ENCODE measurements at regions not wholly inside any gene's neighbourhood (a gene's known extent, or its start where the extent isn't known, plus 50 kb on each side); places are given as distances from the start of the nearest gene placed in this dataset.

GRCh38 chr6:133623065-133623464 lies 265.8 kb upstream of the TCF21 start:
- H3K27ac ChIP-seq (ENCODE audit: insufficient read depth, low read depth, low read length): no peak overlapping the region
- dilution Hi-C loops (cut with MboI; ENCODE audit: extremely low pct_ligation_motif_present, low sequenced_read_pairs): no loop called here
- no peak for FAIRE-seq

More at GRCh38 chr6:133623065-133623464, 265.8 kb upstream of the TCF21 start:
- no peak overlapping the region for H3K9ac ChIP-seq (replicated peaks; ENCODE audit: extremely low read depth, insufficient read depth, low read length)
- no peaks in the 10 kb centered on the region for H3K9me3 ChIP-seq (replicated peaks; ENCODE audit: control insufficient read depth, insufficient read depth, low read length)
- ChIA-PET CTCF (no interaction called here), POLR2A (no interaction called here)
- no peak overlapping the region for H3K4me3 ChIP-seq (replicated peaks in 1 of 3; ENCODE audit: insufficient read depth in 1 of 3, low read depth in 1 of 3, low read length in 3 of 3)
- H3K9me1 ChIP-seq (replicated peaks; ENCODE audit: control insufficient read depth, extremely low read depth, insufficient read depth, low read length): no peaks in the 10 kb centered on the region
- no peaks in the 10 kb centered on the region for H3K36me3 ChIP-seq (ENCODE audit: control insufficient read depth in 2 of 2, extremely low read depth in 1 of 2, insufficient read depth in 2 of 2, low read length in 2 of 2)
- H3K27me3 ChIP-seq (ENCODE audit: control insufficient read depth in 2 of 2, insufficient read depth in 2 of 2, low read length in 2 of 2): no peaks in the 10 kb centered on the region
- TF ChIP-seq GATA2 (IDR thresholded peaks at IDR 0.05; ENCODE audit: insufficient read depth, insufficient read length, low read depth, low read length): no peak
- no peak for TF ChIP-seq JUN (IDR thresholded peaks at IDR 0.05; ENCODE audit: borderline replicate concordance, insufficient read depth, insufficient read length, low read depth)
- no peak for TF ChIP-seq POLR2AphosphoS5 (IDR thresholded peaks at IDR 0.05; ENCODE audit: insufficient read depth, low read depth, low read length)
- TF ChIP-seq MAX (IDR thresholded peaks at IDR 0.05; ENCODE audit: insufficient read depth, insufficient read length): no peak
- TF ChIP-seq CTCF (IDR thresholded peaks at IDR 0.05; ENCODE audit: extremely low read depth in 1 of 2, insufficient read depth in 1 of 2, low read depth in 1 of 2, low read length in 2 of 2): no peak
- no peak for TF ChIP-seq POLR2A (IDR thresholded peaks at IDR 0.05; ENCODE audit: low read depth, low read length)
- no peak for TF ChIP-seq EZH2 (IDR thresholded peaks at IDR 0.05; ENCODE audit: borderline replicate concordance, low read depth, low read length, severe bottlenecking)
- TF ChIP-seq MYC (IDR thresholded peaks at IDR 0.05; ENCODE audit: low read depth, low read length): no peak
- TF ChIP-seq FOS (IDR thresholded peaks at IDR 0.05; ENCODE audit: borderline replicate concordance, insufficient read depth, low read length): no peak
- no peak overlapping the region for H3K4me2 ChIP-seq (ENCODE audit: insufficient read depth, low read length)
- no peaks in the 10 kb centered on the region for H3K4me1 ChIP-seq (ENCODE audit: control insufficient read depth, extremely low read depth, insufficient read depth, low read length)
- H3K79me2 ChIP-seq (ENCODE audit: control insufficient read depth, insufficient read depth, low read length): no peaks in the 10 kb centered on the region
- BruUV-seq (replicated peaks): no TSS peak
- H2AFZ ChIP-seq (ENCODE audit: low read depth, low read length): no peak overlapping the region
- intact Hi-C loops (cut with micrococcal nuclease): no loop called here
- DNase-seq (ENCODE audit: low read depth, low spot score): no peak
- no peaks in the 10 kb centered on the region for H4K20me1 ChIP-seq (replicated peaks; ENCODE audit: control insufficient read depth, extremely low read depth, insufficient read depth, low read length)
